ENCODE measurements at regions not wholly inside any gene's neighbourhood (a gene's known extent, or its start where the extent isn't known, plus 50 kb on each side); places are given as distances from the start of the nearest gene placed in this dataset.

- TF ChIP-seq YY1 (IDR thresholded peaks at IDR 0.05; ENCODE audit: insufficient read depth, insufficient replicate concordance, low read depth, low read length), result no peak
- TF ChIP-seq ZNF451 (CRISPR knock-in tag; IDR thresholded peaks at IDR 0.05), result no peak
- no peak for TF ChIP-seq ZNF121 (CRISPR knock-in tag; IDR thresholded peaks at IDR 0.05)
- TF ChIP-seq GATAD2A (CRISPR knock-in tag; IDR thresholded peaks at IDR 0.05), result no peak
- no peak for TF ChIP-seq ZKSCAN1 (IDR thresholded peaks at IDR 0.05; ENCODE audit: low read length)
- TF ChIP-seq EZH2 (conservative IDR thresholded peaks at IDR 0.05; ENCODE audit: low read depth, low read length), result no peak
- no peak for TF ChIP-seq ZHX1 (CRISPR knock-in tag; IDR thresholded peaks at IDR 0.05; ENCODE audit: low read depth)
- TF ChIP-seq, protein P1, sequence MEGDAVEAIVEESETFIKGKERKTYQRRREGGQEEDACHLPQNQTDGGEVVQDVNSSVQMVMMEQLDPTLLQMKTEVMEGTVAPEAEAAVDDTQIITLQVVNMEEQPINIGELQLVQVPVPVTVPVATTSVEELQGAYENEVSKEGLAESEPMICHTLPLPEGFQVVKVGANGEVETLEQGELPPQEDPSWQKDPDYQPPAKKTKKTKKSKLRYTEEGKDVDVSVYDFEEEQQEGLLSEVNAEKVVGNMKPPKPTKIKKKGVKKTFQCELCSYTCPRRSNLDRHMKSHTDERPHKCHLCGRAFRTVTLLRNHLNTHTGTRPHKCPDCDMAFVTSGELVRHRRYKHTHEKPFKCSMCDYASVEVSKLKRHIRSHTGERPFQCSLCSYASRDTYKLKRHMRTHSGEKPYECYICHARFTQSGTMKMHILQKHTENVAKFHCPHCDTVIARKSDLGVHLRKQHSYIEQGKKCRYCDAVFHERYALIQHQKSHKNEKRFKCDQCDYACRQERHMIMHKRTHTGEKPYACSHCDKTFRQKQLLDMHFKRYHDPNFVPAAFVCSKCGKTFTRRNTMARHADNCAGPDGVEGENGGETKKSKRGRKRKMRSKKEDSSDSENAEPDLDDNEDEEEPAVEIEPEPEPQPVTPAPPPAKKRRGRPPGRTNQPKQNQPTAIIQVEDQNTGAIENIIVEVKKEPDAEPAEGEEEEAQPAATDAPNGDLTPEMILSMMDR (CRISPR knock-in tag; IDR thresholded peaks at IDR 0.05), result no peak
- no peak for TF ChIP-seq YEATS4 (CRISPR knock-in tag; IDR thresholded peaks at IDR 0.05; ENCODE audit: borderline replicate concordance)
- no peak for TF ChIP-seq ELF3 (CRISPR knock-in tag; IDR thresholded peaks at IDR 0.05)
- no peak for TF ChIP-seq ZNF670 (CRISPR knock-in tag; IDR thresholded peaks at IDR 0.05; ENCODE audit: borderline replicate concordance)
- no peak for TF ChIP-seq ZFP36L2 (CRISPR knock-in tag; IDR thresholded peaks at IDR 0.05)
- no peak for TF ChIP-seq ZFP41 (CRISPR knock-in tag; IDR thresholded peaks at IDR 0.05; ENCODE audit: borderline replicate concordance)
- TF ChIP-seq, protein P2, sequence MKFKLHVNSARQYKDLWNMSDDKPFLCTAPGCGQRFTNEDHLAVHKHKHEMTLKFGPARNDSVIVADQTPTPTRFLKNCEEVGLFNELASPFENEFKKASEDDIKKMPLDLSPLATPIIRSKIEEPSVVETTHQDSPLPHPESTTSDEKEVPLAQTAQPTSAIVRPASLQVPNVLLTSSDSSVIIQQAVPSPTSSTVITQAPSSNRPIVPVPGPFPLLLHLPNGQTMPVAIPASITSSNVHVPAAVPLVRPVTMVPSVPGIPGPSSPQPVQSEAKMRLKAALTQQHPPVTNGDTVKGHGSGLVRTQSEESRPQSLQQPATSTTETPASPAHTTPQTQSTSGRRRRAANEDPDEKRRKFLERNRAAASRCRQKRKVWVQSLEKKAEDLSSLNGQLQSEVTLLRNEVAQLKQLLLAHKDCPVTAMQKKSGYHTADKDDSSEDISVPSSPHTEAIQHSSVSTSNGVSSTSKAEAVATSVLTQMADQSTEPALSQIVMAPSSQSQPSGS (CRISPR knock-in tag; IDR thresholded peaks at IDR 0.05), result no peak
Measured at GRCh38 chr4:127250577-127250976, 382.2 kb upstream of the INTU start.
